Non-pigmented ciliary epithelial cell (primary cell): ENCODE measurements at regions not wholly inside any gene's neighbourhood (a gene's known extent, or its start where the extent isn't known, plus 50 kb on each side); places are given as distances from the start of the nearest gene placed in this dataset.

Source experiments
- DNase-seq: peaks from one replicate; pipeline ENCODE4 v3.0.0-alpha.2; 2010; ENCODE audit warnings: low read depth

- DNase-seq, result no peak
Measured at GRCh38 chr12:118467641-118468305, 91.4 kb downstream of the SUDS3 start.

- DNase-seq, result no peak
Measured at GRCh38 chr12:118472940-118473339, 96.6 kb downstream of the SUDS3 start.

GRCh38 chr12:118480235-118480634 lies 103.9 kb downstream of the SUDS3 start:
- DNase-seq, result no peak

- no peak for DNase-seq
Measured at GRCh38 chr12:118488034-118488433, 111.7 kb downstream of the SUDS3 start.

- no peak for DNase-seq
Measured at GRCh38 chr12:118493962-118494361, 117.6 kb downstream of the SUDS3 start.

GRCh38 chr12:118494776-118495175 lies 118.4 kb downstream of the SUDS3 start:
- DNase-seq, result no peak

GRCh38 chr12:118495296-118495695 lies 118.9 kb downstream of the SUDS3 start:
- no peak for DNase-seq

GRCh38 chr12:118498171-118498570 lies 121.8 kb downstream of the SUDS3 start:
- no peak for DNase-seq

- DNase-seq, result no peak
Measured at GRCh38 chr12:118500299-118500698, 123.9 kb downstream of the SUDS3 start.

- DNase-seq, result no peak
Measured at GRCh38 chr12:118501489-118501888, 125.1 kb downstream of the SUDS3 start.

GRCh38 chr12:118503476-118503875 lies 127.1 kb downstream of the SUDS3 start:
- DNase-seq, result no peak

GRCh38 chr12:118512669-118513068 lies 136.3 kb downstream of the SUDS3 start:
- no peak for DNase-seq

- DNase-seq, result no peak
Measured at GRCh38 chr12:118513611-118514010, 137.3 kb downstream of the SUDS3 start.

- DNase-seq, result no peak
Measured at GRCh38 chr12:118514297-118514696, 137.9 kb downstream of the SUDS3 start.

- DNase-seq, result no peak
Measured at GRCh38 chr12:118520214-118521035, 144.1 kb downstream of the SUDS3 start.

GRCh38 chr12:118521036-118521370 lies 144.6 kb downstream of the SUDS3 start:
- no peak for DNase-seq

- no peak for DNase-seq
Measured at GRCh38 chr12:118524446-118524845, 148.1 kb downstream of the SUDS3 start.

- no peak for DNase-seq
Measured at GRCh38 chr12:118525216-118525615, 148.9 kb downstream of the SUDS3 start.

GRCh38 chr12:118526255-118527095 lies 150.1 kb downstream of the SUDS3 start:
- DNase-seq, result no peak

- DNase-seq, result no peak
Measured at GRCh38 chr12:118527310-118527709, 151.0 kb downstream of the SUDS3 start.

- DNase-seq, result no peak
Measured at GRCh38 chr12:118528625-118529024, 152.3 kb downstream of the SUDS3 start.

- DNase-seq, result no peak
Measured at GRCh38 chr12:118534003-118534402, 157.6 kb downstream of the SUDS3 start.
